Vagina (tissue), 2 donors: ENCODE measurements at regions not wholly inside any gene's neighbourhood (a gene's known extent, or its start where the extent isn't known, plus 50 kb on each side); places are given as distances from the start of the nearest gene placed in this dataset.

Source experiments
- POLR2A ChIP-seq, 2 donors: fragments of 450-650 bp; IDR thresholded peaks; one replicate each; pipeline ENCODE4 v1.6.1; 2017; ENCODE audit warnings: antibody characterized with exemption in 2 of 2, mild to moderate bottlenecking in 2 of 2, moderate library complexity in 2 of 2
- POLR2AphosphoS5 ChIP-seq, 2 donors: sonication (generic); formaldehyde crosslinking; IDR thresholded peaks; one replicate each; pipeline ENCODE4 v1.9.0; 2017; ENCODE audit warnings: antibody characterized with exemption in 2 of 2, mild to moderate bottlenecking in 2 of 2, low read depth in 1 of 2; ENCODE audit not compliant: insufficient read depth in 1 of 2
- TF ChIP-seq, protein P1 (sequence below), 3 experiments: fragments of 450-650 bp in 2 of 3; fragments of 200-600 bp in 1 of 3; sonication (generic) in 1 of 3; IDR thresholded peaks; one replicate each; pipeline ENCODE4 v1.5.1; 2017 to 2019; ENCODE audit warnings: antibody characterized with exemption in 3 of 3, mild to moderate bottlenecking in 2 of 3, moderate library complexity in 2 of 3

DNA sequence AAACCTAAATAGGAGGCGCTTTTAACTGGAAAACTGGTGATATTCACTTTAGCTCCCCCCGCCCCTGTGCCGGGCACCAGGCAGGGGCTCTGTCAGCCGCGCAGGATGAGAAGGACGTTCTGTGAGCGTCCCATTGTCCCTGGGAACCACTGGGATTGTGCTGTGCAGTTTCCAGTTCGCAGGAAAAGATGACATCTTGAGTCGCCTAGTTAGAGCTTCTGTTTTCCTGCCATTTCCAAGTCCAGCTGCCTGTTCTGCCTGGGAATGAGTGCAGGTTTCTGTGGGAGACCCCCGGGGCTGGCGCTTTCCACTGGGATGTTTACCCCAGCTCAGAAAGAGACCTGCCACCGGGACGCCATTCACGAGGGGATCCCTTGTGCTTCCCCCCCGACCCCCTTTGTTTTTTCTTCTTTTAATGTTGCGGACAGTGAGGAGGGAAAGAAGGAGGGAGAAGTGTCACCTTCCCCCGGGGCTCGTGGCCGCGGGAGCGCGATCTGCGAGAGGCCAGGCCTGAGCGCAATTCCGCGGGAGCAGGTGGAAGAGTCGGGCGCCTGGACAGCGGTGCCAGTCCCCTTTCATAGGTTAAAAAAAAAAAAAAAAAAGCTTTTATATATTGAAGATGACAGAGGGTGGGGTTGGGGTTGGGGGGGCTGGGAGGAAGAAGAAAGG, 121.5 kb downstream of the RMI1 start:
- TF ChIP-seq POLR2AphosphoS5 (IDR thresholded peaks at IDR 0.05; ENCODE audit: insufficient read depth in 1 of 2, low read depth in 1 of 2): no peak
- TF ChIP-seq, protein P1, sequence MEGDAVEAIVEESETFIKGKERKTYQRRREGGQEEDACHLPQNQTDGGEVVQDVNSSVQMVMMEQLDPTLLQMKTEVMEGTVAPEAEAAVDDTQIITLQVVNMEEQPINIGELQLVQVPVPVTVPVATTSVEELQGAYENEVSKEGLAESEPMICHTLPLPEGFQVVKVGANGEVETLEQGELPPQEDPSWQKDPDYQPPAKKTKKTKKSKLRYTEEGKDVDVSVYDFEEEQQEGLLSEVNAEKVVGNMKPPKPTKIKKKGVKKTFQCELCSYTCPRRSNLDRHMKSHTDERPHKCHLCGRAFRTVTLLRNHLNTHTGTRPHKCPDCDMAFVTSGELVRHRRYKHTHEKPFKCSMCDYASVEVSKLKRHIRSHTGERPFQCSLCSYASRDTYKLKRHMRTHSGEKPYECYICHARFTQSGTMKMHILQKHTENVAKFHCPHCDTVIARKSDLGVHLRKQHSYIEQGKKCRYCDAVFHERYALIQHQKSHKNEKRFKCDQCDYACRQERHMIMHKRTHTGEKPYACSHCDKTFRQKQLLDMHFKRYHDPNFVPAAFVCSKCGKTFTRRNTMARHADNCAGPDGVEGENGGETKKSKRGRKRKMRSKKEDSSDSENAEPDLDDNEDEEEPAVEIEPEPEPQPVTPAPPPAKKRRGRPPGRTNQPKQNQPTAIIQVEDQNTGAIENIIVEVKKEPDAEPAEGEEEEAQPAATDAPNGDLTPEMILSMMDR (IDR thresholded peaks at IDR 0.05): no peak
- no peak for TF ChIP-seq POLR2A (IDR thresholded peaks at IDR 0.05)
